NCI-H748 (cell line): ENCODE measurements at regions not wholly inside any gene's neighbourhood (a gene's known extent, or its start where the extent isn't known, plus 50 kb on each side); places are given as distances from the start of the nearest gene placed in this dataset.
A peak's percentile ranks its signal among the peaks of the same experiment; 100 is the strongest.

Experiments used
- DNase-seq: peaks from one replicate; lab custom pipeline; 2025; ENCODE audit not compliant: unreplicated experiment; lab: John Stamatoyannopoulos, UW

GRCh38 chr7:128145191-128145590, 95.9 kb upstream of the LEP start:
- no peak for DNase-seq

GRCh38 chr7:128146052-128146451, 95.0 kb upstream of the LEP start:
- no peak for DNase-seq

DNA sequence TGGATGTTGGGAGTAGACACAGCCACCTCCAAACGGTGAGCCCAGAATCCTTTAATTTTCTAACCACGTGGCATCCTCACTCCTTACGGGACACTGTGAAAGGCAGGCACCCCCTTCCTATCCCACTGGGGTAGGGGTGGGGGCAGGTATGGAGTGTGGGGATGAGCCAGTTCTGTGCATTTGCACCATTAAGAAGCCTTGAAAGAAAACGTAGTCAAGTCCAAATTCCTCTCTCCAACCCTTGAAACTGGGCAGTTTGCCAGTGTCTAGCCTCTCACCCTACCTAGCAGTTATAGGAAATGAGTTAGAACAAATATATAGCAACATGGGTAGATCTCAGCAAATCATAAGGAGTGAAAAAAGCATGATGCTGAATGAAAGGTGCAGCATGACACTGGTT, 92.4 kb upstream of the LEP start:
- peak; percentile 56 for DNase-seq

GRCh38 chr7:128150223-128150865, 90.7 kb upstream of the LEP start:
- DNase-seq, result no peak

GRCh38 chr7:128151635-128152034, 89.4 kb upstream of the LEP start:
- DNase-seq, result no peak

- DNase-seq, result no peak
Measured at GRCh38 chr7:128152721-128153120, 88.4 kb upstream of the LEP start.

DNA sequence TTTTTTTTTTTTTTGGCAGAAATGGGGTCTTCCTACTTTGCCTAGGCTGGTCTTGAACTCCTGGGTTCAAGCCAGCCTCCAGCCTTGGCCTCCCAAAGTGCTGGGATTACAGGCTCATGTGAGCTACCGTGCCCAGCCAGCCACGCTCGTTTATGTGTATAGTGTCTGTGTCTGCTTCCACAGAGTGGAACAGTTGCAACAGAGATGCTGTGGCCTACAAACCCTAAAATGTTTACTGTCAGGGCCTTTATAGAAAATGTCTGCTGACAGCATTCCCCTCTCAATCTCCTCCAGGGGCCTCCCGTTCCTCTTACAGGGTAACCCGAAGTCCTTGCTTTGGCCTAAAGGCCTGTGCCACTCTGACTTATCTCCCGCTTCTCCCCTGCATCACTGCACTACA, 87.6 kb upstream of the LEP start:
- no peak for DNase-seq

GRCh38 chr7:128154504-128154903, 86.6 kb upstream of the LEP start:
- no peak for DNase-seq

- no peak for DNase-seq
Measured at GRCh38 chr7:128155100-128155740, 85.9 kb upstream of the LEP start.

DNA sequence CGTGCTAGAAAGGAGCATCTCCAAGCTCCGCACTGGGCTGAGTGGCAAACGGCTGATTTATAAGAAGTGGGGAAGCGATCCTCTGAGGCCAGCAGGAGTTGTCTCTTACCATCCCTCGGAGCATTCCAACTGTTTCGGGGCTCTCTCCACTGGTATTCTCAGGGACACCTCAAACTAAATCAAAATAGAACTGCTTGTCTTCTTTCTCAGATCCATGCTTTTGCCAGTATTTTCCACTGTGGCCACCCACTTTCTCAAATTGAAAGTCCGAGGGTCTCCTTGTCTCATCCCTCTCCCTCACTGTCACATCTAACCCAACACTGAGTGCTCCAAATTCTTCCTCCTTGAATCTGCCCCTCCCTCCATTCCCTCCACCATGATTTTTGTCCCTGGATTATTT, 83.2 kb upstream of the LEP start:
- DNase-seq, result no peak

- no peak for DNase-seq
Measured at GRCh38 chr7:128158370-128158769, 82.7 kb upstream of the LEP start.

- DNase-seq, result no peak
Measured at GRCh38 chr7:128160296-128160695, 80.8 kb upstream of the LEP start.

DNA sequence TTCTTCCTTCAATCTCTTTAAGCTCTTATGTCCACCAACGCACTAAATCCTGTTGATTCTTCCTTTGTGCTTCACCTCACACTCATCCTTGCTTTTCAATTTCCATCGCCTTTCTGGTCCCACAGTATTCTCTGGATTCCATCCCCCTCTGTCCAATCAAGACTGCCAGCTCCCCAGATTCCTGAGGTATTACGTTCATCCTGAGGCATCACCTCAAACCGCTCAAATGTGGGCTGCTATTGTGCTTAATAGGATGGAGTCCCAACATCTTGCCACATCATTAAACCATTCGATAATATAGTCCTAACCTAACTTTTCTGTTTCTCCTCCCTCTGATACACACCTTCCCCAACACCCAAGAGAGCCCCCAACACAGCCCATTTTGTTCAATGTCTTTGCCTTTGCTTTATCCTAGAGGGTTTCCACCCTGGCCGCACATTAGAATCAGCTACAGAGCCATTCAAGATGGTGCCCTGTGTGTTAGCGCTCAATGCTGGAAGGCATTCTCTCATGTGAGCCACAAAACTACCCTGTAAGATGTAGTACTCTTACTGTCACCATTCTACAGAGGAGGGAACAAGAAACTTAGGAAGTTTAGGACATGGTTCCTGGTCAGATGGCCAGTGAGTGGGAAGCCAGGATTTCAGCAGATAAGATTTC, 79.5 kb upstream of the LEP start:
- DNase-seq, result no peak

GRCh38 chr7:128162666-128163065, 78.4 kb upstream of the LEP start:
- no peak for DNase-seq

- DNase-seq, result no peak
Measured at GRCh38 chr7:128163473-128163872, 77.6 kb upstream of the LEP start.

GRCh38 chr7:128164061-128164954, 76.8 kb upstream of the LEP start:
- DNase-seq, result no peak

DNA sequence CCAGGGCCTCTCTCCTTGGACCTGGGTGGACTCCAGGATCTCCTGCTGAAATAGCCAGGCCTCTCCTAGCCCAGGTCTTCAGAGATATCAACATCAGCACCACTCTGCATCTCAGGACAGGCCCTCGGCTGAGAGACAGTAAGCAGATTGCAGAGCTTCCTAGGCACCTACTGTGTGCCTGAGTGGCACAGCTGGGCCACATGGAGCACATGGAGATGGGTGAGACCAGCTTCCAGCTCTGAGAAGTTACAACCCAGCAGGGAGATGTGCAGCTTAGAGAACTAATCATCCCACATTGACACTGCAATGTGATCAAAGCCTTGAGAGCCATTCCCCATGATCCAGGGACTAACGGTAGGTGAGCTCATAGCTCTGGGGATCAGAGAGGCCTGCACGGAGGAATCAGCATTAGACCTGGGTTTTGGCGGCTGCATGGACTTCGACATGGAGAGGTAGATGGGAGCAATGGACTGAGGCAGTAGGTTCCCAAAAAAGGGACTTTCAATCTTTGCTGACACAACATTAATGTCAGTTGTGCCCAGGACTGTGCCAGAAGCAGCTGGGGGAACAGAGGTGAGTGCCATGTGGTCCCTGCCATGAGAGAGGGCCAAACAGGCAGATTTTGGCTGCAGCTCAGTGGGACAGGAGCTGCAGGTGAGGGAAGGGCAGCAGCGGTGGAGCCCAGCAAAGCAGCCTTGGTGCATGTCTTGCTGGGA, 76.0 kb upstream of the LEP start:
- no peak for DNase-seq

GRCh38 chr7:128165927-128166420, 75.1 kb upstream of the LEP start:
- DNase-seq, result no peak

- peak; percentile 56 for DNase-seq
Measured at GRCh38 chr7:128166603-128167041, 74.5 kb upstream of the LEP start.

- DNase-seq, result peak; percentile 89
Measured at GRCh38 chr7:128167042-128167701, 73.9 kb upstream of the LEP start.
